ENCODE measurements at regions not wholly inside any gene's neighbourhood (a gene's known extent, or its start where the extent isn't known, plus 50 kb on each side); places are given as distances from the start of the nearest gene placed in this dataset.

GRCh38 chr4:63296773-63297172, 1112.5 kb downstream of the TECRL start:
- POLR2A ChIA-PET: no interaction called here
- no peaks in the 10 kb centered on the region for H3K36me3 Mint-ChIP-seq (ENCODE audit: low read depth)

GRCh38 chr4:63275491-63275890, 1133.8 kb downstream of the TECRL start:
- H3K9me3 ChIP-seq (ENCODE audit: control insufficient read depth in 1 of 2, insufficient read depth in 1 of 2, low read length in 2 of 2): peaks cover 0 to 12% of the 10 kb centered on the region in 2 experiments
- H3K9me3 Mint-ChIP-seq: peaks cover 28% of the 10 kb centered on the region
- no peak overlapping the region for H3K4me3 Mint-ChIP-seq
- ChIA-PET POLR2A (no interaction called here), CTCF (no interaction called here)
- no peak overlapping the region for H3K27ac ChIP-seq (ENCODE audit: low read depth in 1 of 2, low read length in 2 of 2)
- no peaks in the 10 kb centered on the region for H3K27me3 ChIP-seq (ENCODE audit: control insufficient read depth in 1 of 2, insufficient read depth in 2 of 2, low read length in 2 of 2)
- no peaks in the 10 kb centered on the region for H3K4me1 ChIP-seq (ENCODE audit: insufficient read depth, low read length)
- no peaks in the 10 kb centered on the region for H3K36me3 ChIP-seq (ENCODE audit: insufficient read depth, low read length)
- no peak overlapping the region for H3K4me3 ChIP-seq (ENCODE audit: low read length)
- H3K36me3 Mint-ChIP-seq (ENCODE audit: low read depth): no peaks in the 10 kb centered on the region
- no peaks in the 10 kb centered on the region for H3K27me3 Mint-ChIP-seq
- DNase-seq: no peak
- intact Hi-C loops (cut with DNase I, micrococcal nuclease): no loop called here
- no peaks in the 10 kb centered on the region for H3K4me1 Mint-ChIP-seq (ENCODE audit: low read depth)
- TF ChIP-seq, protein P1, sequence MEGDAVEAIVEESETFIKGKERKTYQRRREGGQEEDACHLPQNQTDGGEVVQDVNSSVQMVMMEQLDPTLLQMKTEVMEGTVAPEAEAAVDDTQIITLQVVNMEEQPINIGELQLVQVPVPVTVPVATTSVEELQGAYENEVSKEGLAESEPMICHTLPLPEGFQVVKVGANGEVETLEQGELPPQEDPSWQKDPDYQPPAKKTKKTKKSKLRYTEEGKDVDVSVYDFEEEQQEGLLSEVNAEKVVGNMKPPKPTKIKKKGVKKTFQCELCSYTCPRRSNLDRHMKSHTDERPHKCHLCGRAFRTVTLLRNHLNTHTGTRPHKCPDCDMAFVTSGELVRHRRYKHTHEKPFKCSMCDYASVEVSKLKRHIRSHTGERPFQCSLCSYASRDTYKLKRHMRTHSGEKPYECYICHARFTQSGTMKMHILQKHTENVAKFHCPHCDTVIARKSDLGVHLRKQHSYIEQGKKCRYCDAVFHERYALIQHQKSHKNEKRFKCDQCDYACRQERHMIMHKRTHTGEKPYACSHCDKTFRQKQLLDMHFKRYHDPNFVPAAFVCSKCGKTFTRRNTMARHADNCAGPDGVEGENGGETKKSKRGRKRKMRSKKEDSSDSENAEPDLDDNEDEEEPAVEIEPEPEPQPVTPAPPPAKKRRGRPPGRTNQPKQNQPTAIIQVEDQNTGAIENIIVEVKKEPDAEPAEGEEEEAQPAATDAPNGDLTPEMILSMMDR (IDR thresholded peaks at IDR 0.05): no peak
- no peak overlapping the region for H3K27ac Mint-ChIP-seq
- ATAC-seq (ENCODE audit: poor library complexity): no peak

More at GRCh38 chr4:63296773-63297172, 1112.5 kb downstream of the TECRL start:
- H3K4me1 Mint-ChIP-seq (ENCODE audit: low read depth): no peaks in the 10 kb centered on the region
- Histone ChIP-seq H3K27me3 (ENCODE audit: control insufficient read depth in 1 of 2, insufficient read depth in 2 of 2, low read length in 2 of 2) (no peaks in the 10 kb centered on the region), H3K4me1 (ENCODE audit: insufficient read depth, low read length) (no peaks in the 10 kb centered on the region), H3K4me3 (ENCODE audit: low read length) (no peak overlapping the region), H3K27ac (ENCODE audit: low read depth in 1 of 2, low read length in 2 of 2) (no peak overlapping the region), H3K9me3 (ENCODE audit: control insufficient read depth in 1 of 2, insufficient read depth in 1 of 2, low read length in 2 of 2) (peaks cover 0 to 3% of the 10 kb centered on the region in 2 experiments), H3K36me3 (ENCODE audit: insufficient read depth, low read length) (no peaks in the 10 kb centered on the region)
- CTCF ChIA-PET: no interaction called here
- peaks cover 3% of the 10 kb centered on the region for H3K9me3 Mint-ChIP-seq
- DNase-seq: no peak
- intact Hi-C loops (cut with DNase I, micrococcal nuclease): no loop called here
- no peak overlapping the region for H3K27ac Mint-ChIP-seq
- H3K4me3 Mint-ChIP-seq: no peak overlapping the region
- H3K27me3 Mint-ChIP-seq: no peaks in the 10 kb centered on the region
- no peak for ATAC-seq (ENCODE audit: poor library complexity)
- TF ChIP-seq, protein P1 (IDR thresholded peaks at IDR 0.05): no peak

DNA sequence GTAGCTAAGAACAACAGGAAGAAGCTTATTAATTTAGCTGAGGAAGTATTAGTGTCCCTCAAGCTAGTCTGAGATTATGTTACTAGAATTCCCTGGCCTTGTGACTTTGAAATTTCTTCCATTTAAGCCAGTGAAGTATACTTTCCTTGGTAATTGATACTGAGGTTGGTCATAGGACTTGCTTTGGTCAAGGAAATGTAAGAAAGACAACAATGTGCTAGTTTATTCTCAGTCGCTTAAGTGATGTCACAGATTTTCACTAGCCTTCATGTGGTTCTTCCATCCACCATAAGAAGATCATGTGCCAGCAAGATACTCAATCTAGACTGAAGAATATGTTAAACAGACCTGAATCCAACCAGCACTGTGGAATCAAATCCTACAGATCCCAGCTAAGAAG, 1140.1 kb downstream of the TECRL start:
- ATAC-seq (ENCODE audit: poor library complexity) (no peak), DNase-seq (no peak)
- H3K27ac Mint-ChIP-seq: no peak overlapping the region
- ChIA-PET CTCF (interaction anchor here (1.0 kb wide), 1 partner anchor 47 kb away, joined by 3 read pairs; no protein-coding TSS in a partner anchor), POLR2A (no interaction called here)
- no peak overlapping the region for H3K4me3 Mint-ChIP-seq
- no peak overlapping the region for H3K27ac ChIP-seq (ENCODE audit: low read depth in 1 of 2, low read length in 2 of 2)
- no peaks in the 10 kb centered on the region for H3K4me1 Mint-ChIP-seq (ENCODE audit: low read depth)
- no peaks in the 10 kb centered on the region for H3K9me3 ChIP-seq (ENCODE audit: control insufficient read depth in 1 of 2, insufficient read depth in 1 of 2, low read length in 2 of 2)
- intact Hi-C loops (cut with DNase I, micrococcal nuclease): no loop called here
- no peaks in the 10 kb centered on the region for H3K4me1 ChIP-seq (ENCODE audit: insufficient read depth, low read length)
- no peaks in the 10 kb centered on the region for H3K27me3 Mint-ChIP-seq
- no peaks in the 10 kb centered on the region for H3K36me3 Mint-ChIP-seq (ENCODE audit: low read depth)
- TF ChIP-seq, protein P1 (IDR thresholded peaks at IDR 0.05): no peak
- H3K27me3 ChIP-seq (ENCODE audit: control insufficient read depth in 1 of 2, insufficient read depth in 2 of 2, low read length in 2 of 2): no peaks in the 10 kb centered on the region
- H3K36me3 ChIP-seq (ENCODE audit: insufficient read depth, low read length): no peaks in the 10 kb centered on the region
- H3K4me3 ChIP-seq (ENCODE audit: low read length): no peak overlapping the region
- H3K9me3 Mint-ChIP-seq: peaks cover 11% of the 10 kb centered on the region

All from CD4-positive, alpha-beta T cell (primary cell).